Esophagus squamous epithelium (tissue), 4 donors: ENCODE measurements at regions not wholly inside any gene's neighbourhood (a gene's known extent, or its start where the extent isn't known, plus 50 kb on each side); places are given as distances from the start of the nearest gene placed in this dataset.

Experiments used
- POLR2A ChIP-seq, 4 donors: fragments of 450-650 bp; IDR thresholded peaks; one replicate each; pipeline ENCODE4 v1.6.1; 2017; ENCODE audit warnings: antibody characterized with exemption in 4 of 4, mild to moderate bottlenecking in 4 of 4, moderate library complexity in 3 of 4
- TF ChIP-seq, protein P1 (sequence below), 6 experiments: fragments of 450-650 bp in 4 of 6; fragments of 200-600 bp in 2 of 6; sonication (generic) in 2 of 6; IDR thresholded peaks; one replicate each; pipeline ENCODE4 v1.5.1; 2016 to 2019; ENCODE audit warnings: antibody characterized with exemption in 6 of 6, mild to moderate bottlenecking in 4 of 6, moderate library complexity in 4 of 6

DNA sequence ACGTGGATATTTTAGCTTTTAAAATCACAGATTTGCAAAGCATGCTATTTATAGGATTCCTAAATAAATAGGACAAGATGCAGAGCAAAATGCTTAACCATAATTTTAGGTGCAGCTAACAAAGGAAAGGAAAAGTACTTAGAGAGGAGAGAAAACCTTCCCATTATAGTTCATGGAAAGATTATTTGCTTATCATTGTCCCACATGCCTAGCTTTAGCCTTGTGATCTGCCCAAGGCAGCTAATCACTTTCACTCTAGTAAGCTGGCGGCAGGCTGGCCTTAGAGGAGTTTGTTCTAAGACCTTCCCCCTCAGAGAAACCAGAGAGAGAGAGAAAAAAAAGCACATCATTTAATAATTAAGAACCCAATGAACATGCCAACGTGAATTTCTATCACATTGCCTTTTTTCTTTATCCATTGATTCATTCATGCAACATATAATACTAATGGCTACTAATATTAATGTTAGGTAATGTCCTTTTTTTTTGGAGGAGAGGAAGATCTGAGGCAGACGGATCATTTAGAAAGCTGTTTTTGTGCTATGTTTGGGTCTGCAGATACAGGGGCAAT lies 274.6 kb downstream of the ARL4A start:
- TF ChIP-seq POLR2A (IDR thresholded peaks at IDR 0.05), result no peak
- TF ChIP-seq, protein P1, sequence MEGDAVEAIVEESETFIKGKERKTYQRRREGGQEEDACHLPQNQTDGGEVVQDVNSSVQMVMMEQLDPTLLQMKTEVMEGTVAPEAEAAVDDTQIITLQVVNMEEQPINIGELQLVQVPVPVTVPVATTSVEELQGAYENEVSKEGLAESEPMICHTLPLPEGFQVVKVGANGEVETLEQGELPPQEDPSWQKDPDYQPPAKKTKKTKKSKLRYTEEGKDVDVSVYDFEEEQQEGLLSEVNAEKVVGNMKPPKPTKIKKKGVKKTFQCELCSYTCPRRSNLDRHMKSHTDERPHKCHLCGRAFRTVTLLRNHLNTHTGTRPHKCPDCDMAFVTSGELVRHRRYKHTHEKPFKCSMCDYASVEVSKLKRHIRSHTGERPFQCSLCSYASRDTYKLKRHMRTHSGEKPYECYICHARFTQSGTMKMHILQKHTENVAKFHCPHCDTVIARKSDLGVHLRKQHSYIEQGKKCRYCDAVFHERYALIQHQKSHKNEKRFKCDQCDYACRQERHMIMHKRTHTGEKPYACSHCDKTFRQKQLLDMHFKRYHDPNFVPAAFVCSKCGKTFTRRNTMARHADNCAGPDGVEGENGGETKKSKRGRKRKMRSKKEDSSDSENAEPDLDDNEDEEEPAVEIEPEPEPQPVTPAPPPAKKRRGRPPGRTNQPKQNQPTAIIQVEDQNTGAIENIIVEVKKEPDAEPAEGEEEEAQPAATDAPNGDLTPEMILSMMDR (IDR thresholded peaks at IDR 0.05), result no peak
